ENCODE measurements at regions not wholly inside any gene's neighbourhood (a gene's known extent, or its start where the extent isn't known, plus 50 kb on each side); places are given as distances from the start of the nearest gene placed in this dataset.

DNA sequence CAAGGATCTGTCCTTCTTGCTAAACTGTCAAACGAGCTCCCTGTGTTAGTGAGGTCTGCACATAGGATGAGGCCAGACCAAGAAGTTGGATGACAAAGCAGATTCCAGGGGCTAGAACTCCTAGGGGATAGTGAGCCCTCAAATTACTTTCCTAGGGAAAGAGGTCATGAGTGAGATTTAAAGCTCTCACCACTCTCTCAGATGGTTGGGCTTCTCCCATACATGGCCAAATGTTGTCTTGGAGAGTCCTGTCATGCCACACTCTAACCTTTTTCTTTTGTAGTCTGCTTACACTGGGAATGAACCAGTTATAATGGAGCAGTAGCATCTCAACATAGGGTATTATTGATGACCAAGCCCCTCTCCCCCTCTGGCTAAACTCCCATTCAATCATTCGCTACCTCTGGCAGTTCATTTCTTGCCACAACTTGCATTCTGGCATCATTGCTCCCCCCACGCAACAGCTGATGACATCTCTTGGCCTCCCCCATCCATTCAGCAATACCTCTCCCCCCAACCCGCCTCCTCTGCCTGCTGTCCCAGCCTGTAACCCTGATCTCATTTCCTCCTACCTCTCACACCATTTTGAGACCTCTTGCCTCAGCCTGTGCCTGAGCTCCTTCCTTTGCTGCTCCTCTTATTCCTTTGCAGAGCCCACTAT is 64.7 kb upstream of the CISTR start:
- TF ChIP-seq, protein P1, sequence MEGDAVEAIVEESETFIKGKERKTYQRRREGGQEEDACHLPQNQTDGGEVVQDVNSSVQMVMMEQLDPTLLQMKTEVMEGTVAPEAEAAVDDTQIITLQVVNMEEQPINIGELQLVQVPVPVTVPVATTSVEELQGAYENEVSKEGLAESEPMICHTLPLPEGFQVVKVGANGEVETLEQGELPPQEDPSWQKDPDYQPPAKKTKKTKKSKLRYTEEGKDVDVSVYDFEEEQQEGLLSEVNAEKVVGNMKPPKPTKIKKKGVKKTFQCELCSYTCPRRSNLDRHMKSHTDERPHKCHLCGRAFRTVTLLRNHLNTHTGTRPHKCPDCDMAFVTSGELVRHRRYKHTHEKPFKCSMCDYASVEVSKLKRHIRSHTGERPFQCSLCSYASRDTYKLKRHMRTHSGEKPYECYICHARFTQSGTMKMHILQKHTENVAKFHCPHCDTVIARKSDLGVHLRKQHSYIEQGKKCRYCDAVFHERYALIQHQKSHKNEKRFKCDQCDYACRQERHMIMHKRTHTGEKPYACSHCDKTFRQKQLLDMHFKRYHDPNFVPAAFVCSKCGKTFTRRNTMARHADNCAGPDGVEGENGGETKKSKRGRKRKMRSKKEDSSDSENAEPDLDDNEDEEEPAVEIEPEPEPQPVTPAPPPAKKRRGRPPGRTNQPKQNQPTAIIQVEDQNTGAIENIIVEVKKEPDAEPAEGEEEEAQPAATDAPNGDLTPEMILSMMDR (IDR thresholded peaks at IDR 0.05): no peak
- no peak for TF ChIP-seq EZH2 (IDR thresholded peaks at IDR 0.05; ENCODE audit: borderline replicate concordance, insufficient read depth, low read depth, low read length, poor library complexity, severe bottlenecking)
